Testis (tissue), 2 donors: ENCODE measurements at regions not wholly inside any gene's neighbourhood (a gene's known extent, or its start where the extent isn't known, plus 50 kb on each side); places are given as distances from the start of the nearest gene placed in this dataset.

Experiments used
- POLR2A ChIP-seq: fragments of 450-650 bp; IDR thresholded peaks from one replicate; pipeline ENCODE4 v1.6.1; 2017; ENCODE audit warnings: antibody characterized with exemption, mild to moderate bottlenecking, moderate library complexity
- TF ChIP-seq, protein P1 (sequence below), 3 experiments: fragments of 450-650 bp in 2 of 3; fragments of 200-600 bp in 1 of 3; sonication (generic) in 1 of 3; IDR thresholded peaks; one replicate each; pipeline ENCODE4 v1.5.1; 2016 to 2019; ENCODE audit warnings: antibody characterized with exemption in 3 of 3, mild to moderate bottlenecking in 2 of 3, moderate library complexity in 1 of 3

DNA sequence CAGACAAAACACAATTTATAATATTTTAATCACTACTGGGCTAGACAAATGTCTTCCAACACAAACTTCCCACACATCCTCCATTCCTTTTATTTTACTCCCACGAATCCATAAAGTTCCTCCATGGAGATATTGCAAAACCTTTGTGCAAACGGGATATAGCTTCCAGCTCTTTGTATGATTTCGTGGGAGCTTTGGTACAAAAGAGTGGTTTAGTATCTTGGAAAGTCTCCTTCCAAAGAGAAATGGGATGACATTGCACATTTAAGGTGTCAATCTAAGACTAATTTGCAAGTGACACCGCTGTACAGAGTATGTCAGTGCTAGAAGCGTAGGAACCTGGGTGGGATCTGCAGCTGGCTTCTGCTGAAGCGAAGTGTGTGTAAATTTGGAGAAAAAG is 455.2 kb upstream of the RUNX1 start:
- TF ChIP-seq, protein P1, sequence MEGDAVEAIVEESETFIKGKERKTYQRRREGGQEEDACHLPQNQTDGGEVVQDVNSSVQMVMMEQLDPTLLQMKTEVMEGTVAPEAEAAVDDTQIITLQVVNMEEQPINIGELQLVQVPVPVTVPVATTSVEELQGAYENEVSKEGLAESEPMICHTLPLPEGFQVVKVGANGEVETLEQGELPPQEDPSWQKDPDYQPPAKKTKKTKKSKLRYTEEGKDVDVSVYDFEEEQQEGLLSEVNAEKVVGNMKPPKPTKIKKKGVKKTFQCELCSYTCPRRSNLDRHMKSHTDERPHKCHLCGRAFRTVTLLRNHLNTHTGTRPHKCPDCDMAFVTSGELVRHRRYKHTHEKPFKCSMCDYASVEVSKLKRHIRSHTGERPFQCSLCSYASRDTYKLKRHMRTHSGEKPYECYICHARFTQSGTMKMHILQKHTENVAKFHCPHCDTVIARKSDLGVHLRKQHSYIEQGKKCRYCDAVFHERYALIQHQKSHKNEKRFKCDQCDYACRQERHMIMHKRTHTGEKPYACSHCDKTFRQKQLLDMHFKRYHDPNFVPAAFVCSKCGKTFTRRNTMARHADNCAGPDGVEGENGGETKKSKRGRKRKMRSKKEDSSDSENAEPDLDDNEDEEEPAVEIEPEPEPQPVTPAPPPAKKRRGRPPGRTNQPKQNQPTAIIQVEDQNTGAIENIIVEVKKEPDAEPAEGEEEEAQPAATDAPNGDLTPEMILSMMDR (IDR thresholded peaks at IDR 0.05): no peak
- TF ChIP-seq POLR2A: no peak
